HCT116 (cell line): ENCODE measurements at regions not wholly inside any gene's neighbourhood (a gene's known extent, or its start where the extent isn't known, plus 50 kb on each side); places are given as distances from the start of the nearest gene placed in this dataset.

Source experiments
- ATAC-seq: fragments of 200-7000 bp; cut with Tn5 transposase; 2 replicates; pipeline ENCODE4 v1.9.1; 2020; ENCODE audit warnings: mild to moderate bottlenecking, moderate library complexity
- BruUV-seq: library from RNA; stranded (reverse); fragments of 400-500 nt; replicated peaks from 2 replicates; lab custom pipeline; 2021; lab: Mats Ljungman, UMichigan
- CTCF ChIA-PET: fragments of 300-600 bp; sonication (Branson Sonifier 250); formaldehyde crosslinking; loops from one replicate; lab custom pipeline; 2021; ENCODE audit warnings: antibody characterized with exemption; lab: Charles Lee
- POLR2A ChIA-PET: fragments of 300-600, 350-600 bp; sonication (Branson Sonifier 250); formaldehyde crosslinking; loops from one replicate; lab custom pipeline; 2021; ENCODE audit warnings: antibody characterized with exemption; lab: Charles Lee
- RAD21 ChIA-PET, 2 experiments: fragments of 300-600 bp; sonication (Branson Sonifier 250); formaldehyde crosslinking; loops; one replicate each; lab custom pipeline; 2023; ENCODE audit warnings: low total read pairs in 2 of 2; ENCODE audit not compliant: uncharacterized antibody in 2 of 2, unreplicated experiment in 2 of 2, low non-redundant PET in 1 of 2; lab: Charles Lee
- DNase-seq: peaks from one replicate; pipeline ENCODE4 v3.0.0-alpha.2; 2010; ENCODE audit warnings: low read depth, low spot score
- H2AFZ ChIP-seq: fragments of 200-600 bp; shearing (Covaris generic), sonication (generic); 2 replicates; pipeline ENCODE4 v1.6.1; 2017; ENCODE audit warnings: low read depth, mixed run types, mixed read lengths, antibody characterized with exemption, low read length; ENCODE audit not compliant: poor library complexity, severe bottlenecking
- H3K27ac ChIP-seq: 2 replicates; pipeline ENCODE4 v1.5.1; 2012; ENCODE audit warnings: low read depth, low read length
- H3K27me3 ChIP-seq: fragments of 200-600 bp; sonication (generic); 2 replicates; pipeline ENCODE4 v1.6.1; 2016; ENCODE audit warnings: mixed run types, low read length, mixed read lengths; ENCODE audit not compliant: insufficient read depth
- H3K36me3 ChIP-seq, 2 experiments: fragments of 200-500 bp in 1 of 2; fragments of 200-600 bp in 1 of 2; sonication (Bioruptor generic) in 1 of 2; sonication (generic) in 1 of 2; 2 replicates each; pipeline versions ENCODE4 v1.5.1 to v1.6.1; 2014 to 2016; ENCODE audit warnings: low read length in 2 of 2, inconsistent platforms in 1 of 2, mixed read lengths in 1 of 2, mixed run types in 1 of 2; ENCODE audit not compliant: insufficient read depth in 2 of 2, control insufficient read depth in 1 of 2
- H3K4me1 ChIP-seq, 2 experiments: fragments of 200-600 bp in 1 of 2; sonication (generic) in 1 of 2; 2 replicates each; pipeline versions ENCODE4 v1.5.1 to v1.6.1; 2012 to 2017; ENCODE audit warnings: low read length in 2 of 2, inconsistent platforms in 1 of 2, mild to moderate bottlenecking in 1 of 2, mixed read lengths in 1 of 2, mixed run types in 1 of 2, moderate library complexity in 1 of 2; ENCODE audit not compliant: insufficient read depth in 2 of 2, control insufficient read depth in 1 of 2
- H3K4me2 ChIP-seq: fragments of 200-600 bp; sonication (generic); 2 replicates; pipeline ENCODE4 v1.6.1; 2017; ENCODE audit warnings: mixed run types, low read length, mixed read lengths
- H3K4me3 ChIP-seq, 2 experiments: fragments of 200-600 bp in 1 of 2; sonication (generic) in 1 of 2; replicated peaks in 1 of 2; 2 replicates each; pipeline ENCODE4 v1.5.1; 2011 to 2016; ENCODE audit warnings: low read length in 2 of 2, control low read depth in 1 of 2, low read depth in 1 of 2, mild to moderate bottlenecking in 1 of 2, mixed read lengths in 1 of 2, mixed run types in 1 of 2
- H3K79me2 ChIP-seq: fragments of 200-600 bp; sonication (generic); 2 replicates; pipeline ENCODE4 v1.6.1; 2017; ENCODE audit warnings: mild to moderate bottlenecking, mixed run types, low read length, moderate library complexity, mixed read lengths; ENCODE audit not compliant: insufficient read depth
- H3K9ac ChIP-seq: fragments of 200-600 bp; sonication (generic); 2 replicates; pipeline ENCODE4 v1.6.1; 2016; ENCODE audit warnings: low read length, mixed read lengths
- H3K9me2 ChIP-seq: fragments of 200-600 bp; sonication (generic), shearing (Covaris generic); 2 replicates; pipeline ENCODE4 v1.6.1; 2017; ENCODE audit warnings: mixed run types, mild to moderate bottlenecking, moderate library complexity; ENCODE audit not compliant: insufficient read depth
- H3K9me3 ChIP-seq, 2 experiments: fragments of 200-500 bp in 1 of 2; fragments of 200-600 bp in 1 of 2; sonication (Bioruptor generic) in 1 of 2; sonication (generic) in 1 of 2; 2 replicates each; pipeline ENCODE4 v1.6.1; 2014 to 2017; ENCODE audit warnings: low read length in 2 of 2, mixed read lengths in 2 of 2, inconsistent platforms in 1 of 2, low read depth in 1 of 2, mild to moderate bottlenecking in 1 of 2, mixed run types in 1 of 2, moderate library complexity in 1 of 2; ENCODE audit not compliant: control insufficient read depth in 1 of 2, insufficient read depth in 1 of 2
- H4K20me1 ChIP-seq: fragments of 200-600 bp; sonication (generic), shearing (Covaris generic); 2 replicates; pipeline ENCODE4 v1.6.1; 2017; ENCODE audit warnings: mixed run types, mild to moderate bottlenecking, moderate library complexity; ENCODE audit not compliant: insufficient read depth
- CBX3 ChIP-seq: IDR thresholded peaks from 2 replicates; pipeline ENCODE4 v1.6.1; 2012; ENCODE audit warnings: low read depth
- CEBPB ChIP-seq: IDR thresholded peaks from 2 replicates; pipeline ENCODE4 v1.6.1; 2012; ENCODE audit warnings: low read depth
- CTCF ChIP-seq, 3 experiments: fragments of 200-600 bp in 1 of 3; sonication (generic) in 1 of 3; IDR thresholded peaks in 2 of 3; conservative IDR thresholded peaks in 1 of 3; 2 replicates each; pipeline ENCODE4 v1.5.1; 2012 to 2017; ENCODE audit warnings: low read depth in 2 of 3, low read length in 2 of 3, antibody characterized with exemption in 1 of 3, borderline replicate concordance in 1 of 3, control low read depth in 1 of 3, mild to moderate bottlenecking in 1 of 3, mixed read lengths in 1 of 3, mixed run types in 1 of 3, moderate library complexity in 1 of 3; ENCODE audit not compliant: insufficient read depth in 1 of 3
- EGR1 ChIP-seq: IDR thresholded peaks from 2 replicates; pipeline ENCODE4 v1.6.1; 2012; ENCODE audit warnings: low read depth
- EZH2phosphoT487 ChIP-seq: fragments of 200-600 bp; IDR thresholded peaks from 2 replicates; pipeline ENCODE4 v1.6.1; 2018; ENCODE audit warnings: antibody characterized with exemption, borderline replicate concordance
- JUND ChIP-seq: IDR thresholded peaks from 2 replicates; pipeline ENCODE4 v1.6.1; 2012
- MAX ChIP-seq: IDR thresholded peaks from 2 replicates; pipeline ENCODE4 v1.6.1; 2012
- POLR2A ChIP-seq: IDR thresholded peaks from 2 replicates; pipeline ENCODE4 v1.7.0; 2011; ENCODE audit warnings: borderline replicate concordance; ENCODE audit not compliant: insufficient read depth, insufficient read length; ENCODE audit errors: extremely low read depth
- POLR2AphosphoS5 ChIP-seq: IDR thresholded peaks from 2 replicates; pipeline ENCODE4 v1.6.1; 2011; ENCODE audit warnings: mild to moderate bottlenecking, low read depth, low read length, moderate library complexity
- RAD21 ChIP-seq: IDR thresholded peaks from 2 replicates; pipeline ENCODE4 v1.6.1; 2012; ENCODE audit warnings: low read depth, mild to moderate bottlenecking
- REST ChIP-seq: IDR thresholded peaks from 2 replicates; pipeline ENCODE4 v1.6.1; 2012; ENCODE audit warnings: low read depth
- SP1 ChIP-seq: IDR thresholded peaks from 2 replicates; pipeline ENCODE4 v1.6.1; 2012; ENCODE audit warnings: low read depth
- SRF ChIP-seq: IDR thresholded peaks from 2 replicates; pipeline ENCODE4 v1.6.1; 2012; ENCODE audit warnings: low read depth
- TCF7L2 ChIP-seq: IDR thresholded peaks from 2 replicates; pipeline ENCODE4 v1.7.0; 2011; ENCODE audit warnings: borderline replicate concordance, inconsistent platforms; ENCODE audit not compliant: insufficient read depth, insufficient read length; ENCODE audit errors: extremely low read depth
- YY1 ChIP-seq: IDR thresholded peaks from 2 replicates; pipeline ENCODE4 v1.6.1; 2011; ENCODE audit warnings: low read length, low read depth, moderate library complexity, mild to moderate bottlenecking; ENCODE audit not compliant: insufficient replicate concordance; ENCODE audit errors: extremely low read depth
- ZBTB33 ChIP-seq: IDR thresholded peaks from 2 replicates; pipeline ENCODE4 v1.6.1; 2011; ENCODE audit warnings: mild to moderate bottlenecking, low read length, moderate library complexity; ENCODE audit not compliant: insufficient replicate concordance; ENCODE audit errors: extremely low read depth
- ZNF274 ChIP-seq: fragments of 200-500 bp; sonication (Bioruptor generic); IDR thresholded peaks from 2 replicates; pipeline ENCODE4 v1.6.1; 2014; ENCODE audit warnings: mild to moderate bottlenecking, low read depth, low read length, inconsistent platforms
- intact Hi-C: fragments of 100-400 bp; cut with micrococcal nuclease; formaldehyde crosslinking; loops from 2 replicates; pipeline ENCODE4 v1.10.0; 2022
- TF ChIP-seq, protein P1 (sequence below): IDR thresholded peaks from 2 replicates; pipeline ENCODE4 v1.6.1; 2012

DNA sequence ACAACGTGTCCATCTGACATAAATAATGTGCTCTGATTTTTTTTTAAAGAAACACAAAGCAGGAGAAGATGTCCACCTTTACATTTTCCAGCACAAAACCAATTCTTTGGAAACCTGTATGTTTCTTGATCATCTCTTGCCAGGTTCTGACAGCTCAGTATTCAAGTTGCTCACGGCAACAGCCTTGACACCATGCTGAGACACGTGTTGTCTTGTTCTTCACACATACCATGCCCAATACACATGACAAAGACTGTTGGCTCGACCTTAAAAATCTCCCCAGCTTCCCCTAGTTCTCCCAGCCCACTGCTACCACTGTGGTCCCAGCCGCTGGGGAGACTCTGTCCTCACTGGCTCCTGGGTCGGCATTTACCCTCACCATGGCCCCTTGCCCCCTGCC is 518.9 kb downstream of the PREX1 start:
- RAD21 ChIA-PET, result no interaction called here
- Histone ChIP-seq H3K36me3 (no peaks in the 10 kb centered on the region), H3K4me1 (peaks cover 0 to 9% of the 10 kb centered on the region in 2 experiments; a peak in 1 of 4 replicates), H3K27ac (no peak overlapping the region), H3K4me3 (no peak overlapping the region), H3K9me3 (no peaks in the 10 kb centered on the region), H4K20me1 (no peaks in the 10 kb centered on the region), H3K9me2 (no peaks in the 10 kb centered on the region), H3K79me2 (no peaks in the 10 kb centered on the region), H3K4me2 (no peak overlapping the region), H3K9ac (no peak overlapping the region), H2AFZ (no peak overlapping the region), H3K27me3 (peaks cover 16% of the 10 kb centered on the region)
- TF ChIP-seq, protein P1, sequence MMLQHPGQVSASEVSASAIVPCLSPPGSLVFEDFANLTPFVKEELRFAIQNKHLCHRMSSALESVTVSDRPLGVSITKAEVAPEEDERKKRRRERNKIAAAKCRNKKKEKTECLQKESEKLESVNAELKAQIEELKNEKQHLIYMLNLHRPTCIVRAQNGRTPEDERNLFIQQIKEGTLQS, result no peak
- TF ChIP-seq CEBPB (no peak), ZBTB33 (no peak), REST (no peak), SRF (no peak), TCF7L2 (no peak), MAX (no peak), CTCF (IDR thresholded peaks at IDR 0.05 in 2 of 3, conservative IDR thresholded peaks at IDR 0.05 in 1 of 3; ENCODE audit: borderline replicate concordance in 1 of 3, insufficient read depth in 1 of 3, low read depth in 2 of 3, low read length in 2 of 3) (no peak), JUND (no peak), YY1 (no peak), CBX3 (no peak), POLR2AphosphoS5 (no peak), EGR1 (no peak), ZNF274 (no peak), POLR2A (no peak), SP1 (no peak), EZH2phosphoT487 (no peak), RAD21 (no peak)
- no peak for DNase-seq
- ATAC-seq, result no peak
- CTCF ChIA-PET, result no interaction called here
- POLR2A ChIA-PET, result no interaction called here
- no TSS peak for BruUV-seq
- intact Hi-C loops, result no loop called here
